ENCODE measurements at regions not wholly inside any gene's neighbourhood (a gene's known extent, or its start where the extent isn't known, plus 50 kb on each side); places are given as distances from the start of the nearest gene placed in this dataset.
"Not testable (repeated sequence)": the region's sequence is repeated elsewhere in the genome, so short reads cannot be mapped to it uniquely, and the experiment has no call there.

DNA sequence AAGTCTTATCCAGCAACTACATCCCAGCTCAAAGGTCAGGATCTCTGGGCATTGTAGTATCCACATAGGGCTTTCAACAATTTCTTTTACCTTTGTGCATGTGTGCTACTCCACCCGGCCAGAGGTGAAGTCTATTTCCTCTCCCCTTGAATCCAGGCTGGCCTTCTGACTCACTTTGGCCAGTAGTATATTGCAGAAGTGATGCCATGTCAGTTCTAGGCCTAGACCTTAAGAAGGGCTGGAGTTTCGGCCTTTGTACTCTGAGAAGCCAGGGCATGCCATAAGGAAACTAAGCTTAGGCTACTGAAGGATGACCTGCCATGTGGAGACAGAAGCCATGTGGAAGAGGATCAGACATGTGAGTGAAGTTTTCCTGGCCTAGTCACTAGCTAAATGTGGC lies 191.2 kb upstream of the ATP6AP2 start:
- Mint-ChIP-seq H3K4me1 (no peaks in the 10 kb centered on the region), H3K36me3 (ENCODE audit: low read depth) (no peaks in the 10 kb centered on the region), H3K4me3 (no peak overlapping the region), H3K9me3 (peaks cover 37% of the 10 kb centered on the region), H3K27me3 (ENCODE audit: insufficient read depth) (no peaks in the 10 kb centered on the region), H3K27ac (no peak overlapping the region)
- Histone ChIP-seq H3K4me1 (ENCODE audit: control insufficient read depth, insufficient read depth, low read length) (no peaks in the 10 kb centered on the region), H3K9ac (ENCODE audit: extremely low read depth, low read length, poor library complexity, severe bottlenecking) (no peak overlapping the region), H3K36me3 (ENCODE audit: control insufficient read depth, insufficient read depth, low read length) (no peaks in the 10 kb centered on the region), H3K27me3 (ENCODE audit: control insufficient read depth, insufficient read depth, low read length, poor library complexity, severe bottlenecking) (no peaks in the 10 kb centered on the region), H3K9me3 (ENCODE audit: control insufficient read depth, low read length) (no peaks in the 10 kb centered on the region), H3K4me3 (ENCODE audit: low read length) (no peak overlapping the region), H3K27ac (ENCODE audit: low read depth, low read length) (no peak overlapping the region)
- DNase-seq, result no peak
- WGBS, 2 experiments (ENCODE audit: insufficient coverage in 1 of 2, insufficient read length in 1 of 2), result 88 to 100% methylated on average over 1 to 2 of the region's 2 CpGs
- TF ChIP-seq, protein P1, sequence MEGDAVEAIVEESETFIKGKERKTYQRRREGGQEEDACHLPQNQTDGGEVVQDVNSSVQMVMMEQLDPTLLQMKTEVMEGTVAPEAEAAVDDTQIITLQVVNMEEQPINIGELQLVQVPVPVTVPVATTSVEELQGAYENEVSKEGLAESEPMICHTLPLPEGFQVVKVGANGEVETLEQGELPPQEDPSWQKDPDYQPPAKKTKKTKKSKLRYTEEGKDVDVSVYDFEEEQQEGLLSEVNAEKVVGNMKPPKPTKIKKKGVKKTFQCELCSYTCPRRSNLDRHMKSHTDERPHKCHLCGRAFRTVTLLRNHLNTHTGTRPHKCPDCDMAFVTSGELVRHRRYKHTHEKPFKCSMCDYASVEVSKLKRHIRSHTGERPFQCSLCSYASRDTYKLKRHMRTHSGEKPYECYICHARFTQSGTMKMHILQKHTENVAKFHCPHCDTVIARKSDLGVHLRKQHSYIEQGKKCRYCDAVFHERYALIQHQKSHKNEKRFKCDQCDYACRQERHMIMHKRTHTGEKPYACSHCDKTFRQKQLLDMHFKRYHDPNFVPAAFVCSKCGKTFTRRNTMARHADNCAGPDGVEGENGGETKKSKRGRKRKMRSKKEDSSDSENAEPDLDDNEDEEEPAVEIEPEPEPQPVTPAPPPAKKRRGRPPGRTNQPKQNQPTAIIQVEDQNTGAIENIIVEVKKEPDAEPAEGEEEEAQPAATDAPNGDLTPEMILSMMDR (conservative IDR thresholded peaks at IDR 0.05), result no peak

DNA sequence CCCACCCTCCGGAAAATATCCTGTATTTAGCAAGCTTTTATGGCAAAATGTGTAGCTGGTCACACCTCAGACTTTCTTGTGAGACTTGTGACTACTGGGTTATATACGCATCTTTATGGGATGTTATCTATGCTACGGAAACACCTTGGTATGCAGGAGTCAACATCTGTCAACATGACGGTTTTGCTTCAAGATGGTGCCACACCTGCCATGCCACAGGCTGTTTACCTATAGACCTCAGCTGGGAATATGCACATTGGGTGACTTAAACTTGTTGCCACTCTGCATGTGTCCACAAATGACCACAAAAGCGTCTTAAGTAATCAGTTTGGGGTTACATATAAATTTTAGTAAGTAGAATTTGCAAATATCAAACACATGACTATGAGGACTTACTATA lies 192.3 kb upstream of the ATP6AP2 start:
- Mint-ChIP-seq H3K9me3 (peaks cover 35% of the 10 kb centered on the region), H3K4me1 (no peaks in the 10 kb centered on the region), H3K27ac (no peak overlapping the region), H3K36me3 (ENCODE audit: low read depth) (no peaks in the 10 kb centered on the region), H3K4me3 (no peak overlapping the region), H3K27me3 (ENCODE audit: insufficient read depth) (no peaks in the 10 kb centered on the region)
- TF ChIP-seq, protein P1 (conservative IDR thresholded peaks at IDR 0.05), result no peak
- Histone ChIP-seq H3K4me3 (ENCODE audit: low read length) (no peak overlapping the region), H3K27ac (ENCODE audit: low read depth, low read length) (no peak overlapping the region), H3K27me3 (ENCODE audit: control insufficient read depth, insufficient read depth, low read length, poor library complexity, severe bottlenecking) (no peaks in the 10 kb centered on the region), H3K9me3 (ENCODE audit: control insufficient read depth, low read length) (no peaks in the 10 kb centered on the region), H3K9ac (ENCODE audit: extremely low read depth, low read length, poor library complexity, severe bottlenecking) (no peak overlapping the region), H3K36me3 (ENCODE audit: control insufficient read depth, insufficient read depth, low read length) (no peaks in the 10 kb centered on the region), H3K4me1 (ENCODE audit: control insufficient read depth, insufficient read depth, low read length) (no peaks in the 10 kb centered on the region)
- 80 to 99% methylated on average over 2 to 4 of the region's 5 CpGs for WGBS, 2 experiments (ENCODE audit: insufficient coverage in 1 of 2, insufficient read length in 1 of 2)
- no peak for DNase-seq

DNA sequence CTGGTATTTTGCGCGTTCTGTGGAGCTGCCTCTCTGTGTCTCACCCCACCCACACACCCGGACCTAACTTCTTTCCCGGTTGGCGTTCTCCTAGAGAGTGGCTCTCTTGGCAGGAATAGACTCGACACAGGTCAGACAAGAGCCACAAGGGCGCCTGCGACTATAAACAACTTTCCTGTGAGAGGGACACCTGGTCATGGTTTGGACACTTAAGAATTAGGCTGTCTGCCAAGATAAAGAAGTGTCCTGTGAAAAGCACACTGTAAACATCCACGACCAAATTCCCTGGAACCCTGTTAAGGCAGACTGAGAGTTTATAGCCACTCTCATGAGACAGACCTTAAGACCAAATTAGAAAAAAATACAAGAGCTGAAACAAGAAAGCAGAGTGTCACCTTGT lies 192.9 kb upstream of the ATP6AP2 start:
- not testable (repeated sequence) for H3K4me1 Mint-ChIP-seq, H3K27ac Mint-ChIP-seq

DNA sequence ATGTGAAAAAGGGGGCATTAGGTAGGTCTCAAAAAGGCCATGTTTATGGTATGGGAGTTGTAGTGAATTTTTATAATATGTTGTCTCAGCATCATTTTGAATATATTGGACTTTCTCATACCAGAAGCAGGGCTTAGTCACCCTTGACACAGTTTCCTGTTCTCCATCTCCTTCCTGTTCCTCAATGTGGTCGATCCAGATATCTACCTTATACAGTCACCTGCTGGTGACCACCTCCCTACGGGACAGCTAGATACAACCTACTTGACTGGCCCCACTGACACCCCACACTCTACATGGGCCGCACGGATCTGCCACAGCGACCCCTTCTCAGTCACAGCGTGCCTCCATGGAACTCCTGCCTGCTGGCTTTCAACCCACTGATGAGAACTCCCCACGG lies 193.5 kb upstream of the ATP6AP2 start:
- not testable (repeated sequence) for H3K4me3 ChIP-seq (ENCODE audit: low read length); H3K27me3 Mint-ChIP-seq (ENCODE audit: insufficient read depth); H3K4me1 ChIP-seq (ENCODE audit: control insufficient read depth, insufficient read depth, low read length); H3K4me1 Mint-ChIP-seq; H3K27ac Mint-ChIP-seq; DNase-seq; H3K27me3 ChIP-seq (ENCODE audit: control insufficient read depth, insufficient read depth, low read length, poor library complexity, severe bottlenecking); H3K36me3 Mint-ChIP-seq (ENCODE audit: low read depth); H3K36me3 ChIP-seq (ENCODE audit: control insufficient read depth, insufficient read depth, low read length); H3K27ac ChIP-seq (ENCODE audit: low read depth, low read length); H3K9ac ChIP-seq (ENCODE audit: extremely low read depth, low read length, poor library complexity, severe bottlenecking); H3K9me3 ChIP-seq (ENCODE audit: control insufficient read depth, low read length); H3K4me3 Mint-ChIP-seq
- WGBS, 2 experiments (ENCODE audit: insufficient coverage in 1 of 2, insufficient read length in 1 of 2), result 91% methylated on average over 6 of the region's 7 CpGs; no CpG with 5 or more reads in 1 of the 2 experiments
- H3K9me3 Mint-ChIP-seq, result peaks cover 33% of the 10 kb centered on the region

More for the DNA sequence above, 192.9 kb upstream of the ATP6AP2 start:
- not testable (repeated sequence) for H3K27ac ChIP-seq (ENCODE audit: low read depth, low read length); H3K9ac ChIP-seq (ENCODE audit: extremely low read depth, low read length, poor library complexity, severe bottlenecking); H3K9me3 ChIP-seq (ENCODE audit: control insufficient read depth, low read length); H3K36me3 Mint-ChIP-seq (ENCODE audit: low read depth); H3K27me3 ChIP-seq (ENCODE audit: control insufficient read depth, insufficient read depth, low read length, poor library complexity, severe bottlenecking); H3K36me3 ChIP-seq (ENCODE audit: control insufficient read depth, insufficient read depth, low read length); H3K4me3 Mint-ChIP-seq; DNase-seq; H3K4me3 ChIP-seq (ENCODE audit: low read length); H3K4me1 ChIP-seq (ENCODE audit: control insufficient read depth, insufficient read depth, low read length); H3K27me3 Mint-ChIP-seq (ENCODE audit: insufficient read depth)
- 80 to 94% methylated on average over 2 to 7 of the region's 9 CpGs for WGBS, 2 experiments (ENCODE audit: insufficient coverage in 1 of 2, insufficient read length in 1 of 2)
- H3K9me3 Mint-ChIP-seq, result peaks cover 33% of the 10 kb centered on the region

All from endodermal cell (in vitro differentiated cells).